ENCODE measurements at regions not wholly inside any gene's neighbourhood (a gene's known extent, or its start where the extent isn't known, plus 50 kb on each side); places are given as distances from the start of the nearest gene placed in this dataset.

DNA sequence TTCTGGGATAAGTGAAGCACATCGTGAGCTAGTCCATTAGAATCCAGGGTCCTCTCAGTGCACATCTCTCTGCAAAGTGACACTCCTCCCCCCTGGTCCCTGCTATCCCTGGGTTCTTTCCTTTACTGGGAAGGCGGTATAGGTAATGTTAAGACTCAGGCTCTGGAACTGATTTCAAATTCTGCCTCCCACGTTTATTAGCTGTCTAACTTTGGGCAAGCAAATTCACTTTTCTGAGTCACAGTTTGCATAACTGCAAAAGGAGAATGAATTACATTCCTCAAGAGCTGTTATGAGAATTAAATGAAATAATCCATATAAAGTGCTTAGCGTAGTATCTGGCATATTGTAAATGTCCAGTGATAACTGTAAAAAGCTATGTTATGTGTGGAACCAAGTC lies 168.1 kb upstream of the LRRN1 start:
- Histone ChIP-seq H3K36me3 (no peaks in the 10 kb centered on the region), H3K27ac (replicated peaks in 1 of 4) (no peak overlapping the region), H3K9me3 (no peaks in the 10 kb centered on the region), H3K4me1 (peaks cover 0 to 12% (median 2%) of the 10 kb centered on the region in 4 donors), H3K4me3 (no peak overlapping the region), H3K27me3 (no peaks in the 10 kb centered on the region)
- intact Hi-C loops (cut with DNase I): no loop called here
- TF ChIP-seq, protein P1, sequence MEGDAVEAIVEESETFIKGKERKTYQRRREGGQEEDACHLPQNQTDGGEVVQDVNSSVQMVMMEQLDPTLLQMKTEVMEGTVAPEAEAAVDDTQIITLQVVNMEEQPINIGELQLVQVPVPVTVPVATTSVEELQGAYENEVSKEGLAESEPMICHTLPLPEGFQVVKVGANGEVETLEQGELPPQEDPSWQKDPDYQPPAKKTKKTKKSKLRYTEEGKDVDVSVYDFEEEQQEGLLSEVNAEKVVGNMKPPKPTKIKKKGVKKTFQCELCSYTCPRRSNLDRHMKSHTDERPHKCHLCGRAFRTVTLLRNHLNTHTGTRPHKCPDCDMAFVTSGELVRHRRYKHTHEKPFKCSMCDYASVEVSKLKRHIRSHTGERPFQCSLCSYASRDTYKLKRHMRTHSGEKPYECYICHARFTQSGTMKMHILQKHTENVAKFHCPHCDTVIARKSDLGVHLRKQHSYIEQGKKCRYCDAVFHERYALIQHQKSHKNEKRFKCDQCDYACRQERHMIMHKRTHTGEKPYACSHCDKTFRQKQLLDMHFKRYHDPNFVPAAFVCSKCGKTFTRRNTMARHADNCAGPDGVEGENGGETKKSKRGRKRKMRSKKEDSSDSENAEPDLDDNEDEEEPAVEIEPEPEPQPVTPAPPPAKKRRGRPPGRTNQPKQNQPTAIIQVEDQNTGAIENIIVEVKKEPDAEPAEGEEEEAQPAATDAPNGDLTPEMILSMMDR (IDR thresholded peaks at IDR 0.05): no peak
- no peak for DNase-seq (ENCODE audit: extremely low spot score)
- whole genome bisulfite sequencing: 60% methylated on average over 4 of the region's 4 CpGs

DNA sequence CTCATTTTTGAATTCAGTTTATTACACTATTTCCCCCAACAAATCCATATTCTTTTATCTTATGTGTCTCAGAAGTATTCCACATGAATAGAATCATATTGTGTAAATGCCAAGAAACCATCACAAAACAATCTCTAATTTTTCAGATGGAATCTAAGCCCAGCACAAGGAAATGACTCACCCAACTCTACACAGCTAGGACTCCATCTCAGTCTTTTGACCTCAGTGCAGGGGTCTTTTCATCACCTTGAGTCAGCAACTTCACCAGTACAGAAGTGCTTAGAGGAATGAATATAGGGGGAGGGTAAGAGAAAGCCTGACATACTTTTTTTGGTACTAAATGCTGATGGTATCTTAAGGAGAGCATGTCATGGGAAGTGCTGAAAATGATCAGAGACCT lies 169.3 kb upstream of the LRRN1 start:
- H3K4me1 ChIP-seq: peaks cover 0 to 12% (median 2%) of the 10 kb centered on the region in 4 donors
- H3K27ac ChIP-seq (replicated peaks in 1 of 4): no peak overlapping the region
- H3K27me3 ChIP-seq: no peaks in the 10 kb centered on the region
- no peak for DNase-seq (ENCODE audit: extremely low spot score)
- no peak overlapping the region for H3K4me3 ChIP-seq
- H3K9me3 ChIP-seq: no peaks in the 10 kb centered on the region
- no peaks in the 10 kb centered on the region for H3K36me3 ChIP-seq
- intact Hi-C loops (cut with DNase I): no loop called here
- TF ChIP-seq POLR2A (IDR thresholded peaks at IDR 0.05; ENCODE audit: low read depth) (no peak), EP300 (IDR thresholded peaks at IDR 0.05) (no peak), POLR2AphosphoS5 (IDR thresholded peaks at IDR 0.05) (no peak)
- TF ChIP-seq, protein P1 (IDR thresholded peaks at IDR 0.05): no peak

DNA sequence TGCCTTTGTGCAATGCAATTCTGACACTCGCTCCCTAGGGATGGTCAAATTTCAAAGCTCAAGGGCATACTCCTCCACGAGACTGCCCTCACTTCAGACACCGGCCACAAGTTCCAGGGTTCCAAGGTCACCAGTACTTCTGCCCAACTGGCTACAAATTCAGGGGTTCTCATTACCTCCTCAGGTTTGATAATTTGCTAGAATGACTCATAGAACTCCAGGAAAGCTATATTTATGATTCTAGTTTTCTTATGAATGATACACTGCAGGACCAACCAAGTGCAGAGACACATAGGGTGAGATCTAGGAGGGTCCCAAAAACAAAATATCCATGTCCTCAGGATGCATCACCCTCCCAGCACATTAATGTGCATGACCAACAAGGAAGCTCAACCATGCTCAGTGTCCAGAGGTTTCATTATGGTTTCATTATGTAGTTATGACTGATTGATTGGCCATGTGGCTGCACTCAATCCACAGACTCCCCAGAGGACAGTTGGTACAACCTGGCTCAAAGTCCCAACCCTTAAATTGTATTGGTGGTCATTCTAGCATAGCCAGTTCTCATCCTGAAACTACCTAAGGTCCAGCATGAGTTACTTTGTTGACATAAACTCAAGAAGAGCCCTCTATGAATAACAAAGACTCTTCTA lies 170.4 kb upstream of the LRRN1 start:
- Histone ChIP-seq H3K27ac (replicated peaks in 1 of 4) (no peak overlapping the region), H3K9me3 (no peaks in the 10 kb centered on the region), H3K27me3 (no peaks in the 10 kb centered on the region), H3K4me3 (no peak overlapping the region), H3K4me1 (peaks cover 0 to 12% (median 2%) of the 10 kb centered on the region in 4 donors), H3K36me3 (no peaks in the 10 kb centered on the region)
- no peak for DNase-seq (ENCODE audit: extremely low spot score)
- 100% methylated on average over 3 of the region's 3 CpGs for WGBS
- intact Hi-C loops (cut with DNase I): no loop called here
- TF ChIP-seq, protein P1 (IDR thresholded peaks at IDR 0.05): no peak
- TF ChIP-seq EP300 (IDR thresholded peaks at IDR 0.05) (no peak), POLR2AphosphoS5 (IDR thresholded peaks at IDR 0.05) (no peak), POLR2A (IDR thresholded peaks at IDR 0.05; ENCODE audit: low read depth) (no peak)

DNA sequence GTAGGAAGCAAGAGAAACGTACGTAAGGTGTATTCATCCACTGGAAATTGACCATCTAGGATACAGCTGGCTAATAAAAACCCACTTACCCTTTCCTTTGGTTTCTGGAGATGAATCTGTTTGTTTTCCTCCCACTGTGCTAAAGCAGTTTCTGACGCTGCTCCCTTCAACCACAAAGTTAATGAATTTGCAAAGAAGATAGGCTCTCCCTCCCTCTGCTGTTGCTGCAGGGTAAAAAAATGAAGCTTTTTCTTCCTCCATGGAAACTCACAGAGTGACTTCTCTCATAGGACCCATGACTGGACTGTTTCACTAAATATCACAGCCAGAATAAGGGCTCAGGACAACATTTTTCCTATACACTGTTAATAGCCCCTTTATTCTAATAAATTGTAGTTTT lies 172.1 kb upstream of the LRRN1 start:
- Histone ChIP-seq H3K4me1 (peaks cover 0 to 12% (median 2%) of the 10 kb centered on the region in 4 donors), H3K36me3 (no peaks in the 10 kb centered on the region), H3K27me3 (no peaks in the 10 kb centered on the region), H3K4me3 (no peak overlapping the region), H3K9me3 (peaks cover 0 to 8% (median 0%) of the 10 kb centered on the region in 4 donors), H3K27ac (replicated peaks in 1 of 4) (no peak overlapping the region)
- WGBS: 79% methylated on average over 3 of the region's 3 CpGs
- TF ChIP-seq POLR2A (IDR thresholded peaks at IDR 0.05; ENCODE audit: low read depth): no peak
- intact Hi-C loops (cut with DNase I): no loop called here
- no peak for DNase-seq (ENCODE audit: extremely low spot score)

DNA sequence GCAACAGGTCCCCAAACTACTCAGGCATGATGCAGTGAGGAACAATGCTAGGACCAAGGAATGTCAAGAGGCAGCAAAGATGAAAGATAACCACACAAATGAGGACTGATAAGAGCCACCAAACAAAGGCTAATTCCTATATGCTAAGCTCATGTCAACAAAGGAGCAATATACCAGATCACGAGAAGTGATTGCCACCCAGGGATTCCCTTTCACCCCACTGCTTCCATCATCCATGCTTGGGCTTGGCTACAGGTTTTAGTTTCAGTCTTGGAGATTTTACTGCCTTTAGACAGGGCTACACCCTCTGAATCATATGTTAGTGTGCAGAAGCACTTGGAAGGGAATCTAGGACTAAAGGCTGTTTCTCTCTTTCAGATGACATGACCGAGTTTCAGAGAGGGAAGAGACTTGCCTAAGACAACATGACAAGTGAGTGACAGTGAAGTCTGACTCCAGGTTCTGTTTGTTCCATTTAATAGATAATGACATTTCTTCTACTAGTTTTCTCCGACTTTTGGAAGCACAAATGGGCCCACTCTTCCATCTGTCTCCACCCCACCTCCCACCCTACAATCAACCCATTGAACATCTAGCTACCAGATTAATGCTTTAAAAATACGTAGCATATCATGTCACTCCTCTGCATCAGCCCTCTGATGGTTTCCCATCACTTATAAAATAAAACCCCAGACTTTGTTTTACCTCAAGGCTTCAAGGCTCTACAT lies 173.5 kb upstream of the LRRN1 start:
- Histone ChIP-seq H3K27me3 (no peaks in the 10 kb centered on the region), H3K27ac (replicated peaks in 1 of 4) (no peak overlapping the region), H3K36me3 (no peaks in the 10 kb centered on the region), H3K4me1 (peaks cover 0 to 4% (median under 1%) of the 10 kb centered on the region in 4 donors), H3K4me3 (no peak overlapping the region), H3K9me3 (peaks cover 0 to 8% (median 0%) of the 10 kb centered on the region in 4 donors)
- intact Hi-C loops (cut with DNase I): no loop called here
- WGBS: 79% methylated on average over 4 of the region's 4 CpGs
- DNase-seq (ENCODE audit: extremely low spot score): no peak
- no peak for TF ChIP-seq POLR2A (IDR thresholded peaks at IDR 0.05; ENCODE audit: low read depth)
- no peak for TF ChIP-seq EP300 (IDR thresholded peaks at IDR 0.05)
- TF ChIP-seq, protein P1 (IDR thresholded peaks at IDR 0.05): no peak
- no peak for TF ChIP-seq POLR2AphosphoS5 (IDR thresholded peaks at IDR 0.05)
